HG03571 (cell line): ENCODE measurements at regions not wholly inside any gene's neighbourhood (a gene's known extent, or its start where the extent isn't known, plus 50 kb on each side); places are given as distances from the start of the nearest gene placed in this dataset.
"Not testable (repeated sequence)": the region's sequence is repeated elsewhere in the genome, so short reads cannot be mapped to it uniquely, and the experiment has no call there.

ENCODE experiments used
- ATAC-seq: cut with Tn5 transposase; IDR thresholded peaks from one replicate; pipeline ENCODE4 v1.9.1; 2021; ENCODE audit not compliant: unreplicated experiment

- no peak for ATAC-seq
These were observed 972.6 kb downstream of the TMTC2 start for GRCh38 chr12:83659321-83659720.

- ATAC-seq, result no peak
These were observed 969.3 kb downstream of the TMTC2 start for GRCh38 chr12:83656004-83656403.

DNA sequence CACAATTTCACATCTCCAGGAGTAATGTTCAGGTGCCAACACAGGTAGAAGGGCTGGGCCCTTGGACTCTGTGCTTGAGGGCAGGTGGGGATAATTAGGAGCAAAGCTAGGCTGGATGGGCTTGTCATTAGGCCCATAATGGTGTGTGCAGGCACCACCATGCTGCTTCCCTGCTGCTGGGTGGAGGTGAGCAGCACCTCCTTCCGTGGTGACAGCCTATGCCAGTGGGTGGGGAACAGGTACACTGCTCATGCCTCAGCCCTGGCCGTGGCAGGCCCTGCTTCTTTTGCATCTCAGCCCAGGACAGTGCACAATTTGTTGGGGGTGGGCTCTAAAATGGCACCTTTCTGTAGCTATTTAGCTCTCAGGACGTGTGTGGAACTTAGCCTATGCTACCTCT is 955.5 kb downstream of the TMTC2 start:
- ATAC-seq, result no peak

DNA sequence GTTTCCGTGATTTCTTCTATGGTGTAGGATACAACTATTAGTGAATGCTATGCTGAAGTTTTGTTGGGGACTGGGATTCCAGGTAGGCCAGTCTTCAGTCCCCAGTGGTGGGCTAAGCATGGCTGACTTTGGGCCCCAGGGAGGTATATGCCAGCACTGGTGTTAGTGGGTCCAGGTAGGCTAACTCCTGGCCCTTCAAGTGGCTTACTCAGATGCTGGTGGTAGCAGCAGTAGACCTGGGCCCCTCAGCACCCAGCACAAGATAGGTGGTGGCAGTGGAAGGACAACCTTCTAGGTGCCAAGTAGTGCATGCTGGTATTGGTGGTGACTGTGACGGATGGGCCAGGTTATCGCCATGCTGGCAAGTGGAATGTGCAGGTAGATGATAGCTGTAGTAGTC is 955.1 kb downstream of the TMTC2 start:
- no peak for ATAC-seq

GRCh38 chr12:83634726-83635267 is 948.1 kb downstream of the TMTC2 start:
- ATAC-seq, result no peak

GRCh38 chr12:83630526-83630925 is 943.8 kb downstream of the TMTC2 start:
- ATAC-seq, result no peak

- no peak for ATAC-seq
These were observed 943.2 kb downstream of the TMTC2 start for GRCh38 chr12:83629931-83630330.

DNA sequence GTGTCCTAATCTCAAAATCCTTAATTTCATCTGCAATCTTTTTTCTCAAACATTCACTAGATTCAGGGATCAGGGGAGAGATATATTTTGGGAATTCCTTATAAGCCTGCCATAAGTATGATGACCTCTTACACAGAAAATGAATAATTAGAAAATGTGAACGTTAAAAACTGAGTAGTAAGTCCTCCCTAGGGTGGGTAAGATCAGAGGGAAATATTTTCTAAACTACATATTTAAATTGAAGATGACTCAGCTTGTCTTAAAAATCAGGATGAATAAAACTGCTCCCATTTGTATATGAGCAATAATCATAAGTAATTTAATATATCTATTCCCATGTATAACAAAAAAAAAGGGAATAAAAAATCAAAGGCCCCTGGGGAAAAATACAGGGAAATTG is 935.5 kb downstream of the TMTC2 start:
- ATAC-seq, result no peak

DNA sequence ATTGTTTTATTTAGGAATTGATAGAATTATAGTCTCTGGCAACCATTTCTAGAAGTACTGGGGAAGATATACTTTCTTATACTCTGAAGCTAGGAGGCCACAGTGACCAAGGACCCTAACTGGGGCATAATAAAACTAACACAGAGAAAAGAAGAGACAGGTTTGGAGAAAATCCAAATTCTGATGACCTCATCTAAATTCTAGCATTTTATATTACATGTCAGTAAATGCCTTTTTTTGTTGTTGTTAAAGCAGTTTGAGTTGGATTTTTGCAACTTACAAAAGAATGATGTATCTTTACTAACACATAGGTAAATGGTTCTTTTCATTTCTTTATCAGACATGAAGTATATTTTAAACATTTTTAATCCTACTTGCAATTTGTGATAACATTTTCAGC is 933.3 kb downstream of the TMTC2 start:
- ATAC-seq, result no peak

DNA sequence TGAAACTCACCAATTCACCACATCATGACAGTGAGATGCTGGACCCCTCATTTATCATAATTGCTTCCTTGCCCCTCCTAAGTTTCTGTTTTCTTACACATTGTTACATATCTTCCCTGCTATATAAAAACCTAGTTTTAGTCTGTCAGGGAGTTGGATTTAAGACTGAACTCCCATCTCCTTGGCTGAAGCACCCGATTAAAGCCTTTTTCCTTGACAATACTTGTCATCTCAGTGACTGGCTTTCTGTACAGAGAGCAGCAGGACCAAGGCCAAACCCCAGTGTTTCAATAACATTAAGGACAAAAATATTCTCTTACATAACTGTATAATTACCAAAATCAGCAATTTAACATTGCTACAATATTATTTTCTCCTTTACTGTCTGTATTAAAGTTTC is 928.4 kb downstream of the TMTC2 start:
- no peak for ATAC-seq

DNA sequence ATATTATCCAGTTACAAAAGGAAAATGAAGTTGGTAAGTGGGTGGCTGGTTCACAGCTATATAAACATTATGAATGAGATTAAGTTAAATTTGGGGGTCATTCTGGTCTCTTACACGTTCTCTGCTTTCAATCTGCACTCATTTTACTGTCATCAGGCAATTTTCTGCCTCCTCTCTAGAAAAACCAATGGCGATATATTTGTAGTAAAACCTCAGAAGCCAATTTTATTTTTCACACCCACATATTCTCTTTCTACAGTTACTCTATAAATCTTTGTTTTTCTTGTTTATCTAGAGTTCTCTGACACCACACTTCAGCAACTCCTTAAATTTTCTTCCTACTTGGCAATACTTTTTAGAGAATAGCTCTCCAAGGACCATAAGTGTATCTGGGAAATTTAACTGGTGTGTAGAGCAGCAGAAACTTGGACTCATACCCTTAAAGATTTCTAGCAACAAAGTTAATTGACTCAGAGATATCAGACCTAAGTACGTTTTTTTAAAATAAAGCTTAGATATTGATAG is 926.9 kb downstream of the TMTC2 start:
- ATAC-seq, result no peak

DNA sequence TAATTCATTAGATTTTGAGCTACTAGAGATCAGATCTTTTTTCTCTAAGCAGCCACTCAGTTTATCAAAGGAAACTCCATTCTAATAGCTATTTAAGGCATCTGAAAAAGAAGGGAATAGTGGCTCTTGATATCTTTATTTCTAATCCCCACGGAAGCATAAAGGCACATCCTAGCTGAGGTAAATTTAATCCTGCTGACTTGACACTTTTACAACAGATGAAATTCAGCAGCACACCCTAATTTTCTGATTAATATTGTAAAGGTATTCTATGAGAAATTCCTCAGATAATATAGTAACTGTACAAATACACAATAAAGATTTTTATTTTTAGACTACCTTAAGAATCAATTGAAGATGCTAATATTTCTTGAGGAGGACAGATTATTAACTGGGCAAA is 916.4 kb downstream of the TMTC2 start:
- ATAC-seq, result no peak

DNA sequence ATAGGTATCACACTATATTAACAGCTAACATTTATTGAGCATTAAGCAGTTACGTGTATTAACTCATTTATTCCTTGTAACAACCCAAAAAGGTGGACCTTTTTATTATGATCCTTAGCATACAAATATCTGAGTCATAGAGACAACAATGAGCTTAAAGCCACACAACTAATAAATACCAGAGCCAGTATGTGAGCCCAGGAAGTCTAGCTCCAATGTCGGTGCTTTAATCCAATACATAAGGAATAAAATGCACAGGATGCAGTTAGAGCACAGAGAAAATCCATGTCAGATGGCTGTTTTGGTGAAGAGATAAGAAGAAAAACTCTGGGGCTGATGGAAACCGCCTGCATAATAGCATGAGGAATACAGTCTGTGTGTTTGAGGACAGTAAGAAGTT is 888.6 kb downstream of the TMTC2 start:
- ATAC-seq, result no peak

GRCh38 chr12:83574142-83574541 is 887.4 kb downstream of the TMTC2 start:
- ATAC-seq, result no peak

DNA sequence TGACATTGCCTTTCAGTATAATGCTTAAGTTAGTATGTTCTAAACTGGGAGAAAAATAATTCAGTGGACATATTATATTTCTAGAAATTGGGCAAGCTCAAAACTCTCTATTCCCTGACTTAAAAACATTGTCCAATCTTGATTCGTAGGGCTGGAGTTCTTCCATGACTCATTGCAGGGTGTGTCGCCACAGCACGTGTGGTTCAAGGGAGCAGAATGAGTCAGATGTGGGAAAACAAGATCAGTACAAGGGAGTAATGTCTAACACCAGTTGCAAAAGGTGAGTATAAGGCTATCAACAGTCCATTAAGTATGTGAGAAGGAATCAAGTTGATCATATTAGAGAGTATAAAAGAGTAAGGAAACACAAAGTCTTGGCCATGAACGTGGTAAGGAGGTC is 887.0 kb downstream of the TMTC2 start:
- no peak for ATAC-seq

GRCh38 chr12:83559650-83560049 is 872.9 kb downstream of the TMTC2 start:
- ATAC-seq, result no peak

GRCh38 chr12:83556040-83556439 is 869.3 kb downstream of the TMTC2 start:
- ATAC-seq, result not testable (repeated sequence)

DNA sequence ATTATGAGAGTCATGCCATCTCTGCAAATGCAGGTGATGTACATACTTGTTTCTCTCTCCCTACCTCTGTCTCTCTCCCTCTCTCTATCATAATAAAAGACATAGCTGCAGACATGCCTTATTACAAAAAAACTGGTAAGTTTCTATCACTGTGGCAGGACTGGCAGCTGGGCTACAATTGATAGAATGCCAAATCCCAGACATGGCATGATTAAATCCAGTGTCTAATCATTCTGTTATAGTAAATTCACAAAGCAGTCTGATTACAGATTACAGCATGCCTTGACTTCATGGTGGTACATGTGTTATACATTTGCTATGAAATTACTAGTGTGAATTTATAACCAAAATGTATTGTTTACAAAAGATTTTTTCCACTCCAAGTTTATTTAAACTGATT is 854.7 kb downstream of the TMTC2 start:
- ATAC-seq, result no peak

- no peak for ATAC-seq
These were observed 851.8 kb downstream of the TMTC2 start for GRCh38 chr12:83538361-83538965.

- ATAC-seq, result no peak
These were observed 850.8 kb downstream of the TMTC2 start for GRCh38 chr12:83537428-83538053.

GRCh38 chr12:83536496-83536895 is 849.8 kb downstream of the TMTC2 start:
- no peak for ATAC-seq

DNA sequence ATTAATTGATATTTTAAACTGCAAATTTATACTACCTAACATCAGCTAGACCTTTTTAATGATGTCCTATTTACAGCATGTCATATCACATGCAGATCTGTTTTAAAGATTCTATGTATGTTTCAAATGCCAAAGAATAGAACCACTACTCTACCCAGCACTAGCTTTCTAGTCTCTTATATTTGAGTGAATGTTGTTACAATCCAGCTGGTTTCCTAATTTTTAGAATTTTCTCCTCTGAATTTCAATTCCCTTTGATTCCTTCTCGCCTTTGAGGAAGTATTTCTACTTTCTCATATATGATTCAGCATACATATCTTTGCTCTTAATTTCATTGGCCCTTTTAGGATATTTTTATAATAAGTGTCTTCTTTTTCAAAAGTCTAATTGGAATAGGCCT is 841.9 kb downstream of the TMTC2 start:
- no peak for ATAC-seq

DNA sequence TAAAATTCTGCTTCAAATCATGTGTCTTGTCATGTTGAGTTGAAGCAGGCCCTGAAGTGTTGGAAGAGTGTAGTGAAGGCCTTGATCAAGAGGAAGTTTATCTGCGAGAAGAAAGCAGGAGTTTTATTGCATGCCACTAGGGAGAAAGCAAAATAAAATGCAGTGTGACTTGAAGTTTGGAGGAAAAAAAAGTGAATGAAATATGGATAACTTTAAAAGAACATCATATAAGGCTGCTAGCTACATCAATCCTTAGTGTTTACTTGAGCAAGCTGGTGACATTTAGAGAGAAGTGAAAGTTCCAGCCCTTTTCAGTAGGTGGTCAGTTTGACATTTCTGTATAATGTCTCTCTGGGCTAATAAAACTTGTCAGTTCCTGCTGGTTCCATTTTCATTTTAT is 841.1 kb downstream of the TMTC2 start:
- no peak for ATAC-seq
